GM21423 (cell line): ENCODE measurements at regions not wholly inside any gene's neighbourhood (a gene's known extent, or its start where the extent isn't known, plus 50 kb on each side); places are given as distances from the start of the nearest gene placed in this dataset.
"Not testable (repeated sequence)": the region's sequence is repeated elsewhere in the genome, so short reads cannot be mapped to it uniquely, and the experiment has no call there.

Experiments
- ATAC-seq: cut with Tn5 transposase; IDR thresholded peaks from one replicate; pipeline ENCODE4 v1.9.1; 2021; ENCODE audit warnings: mild to moderate bottlenecking, moderate library complexity; ENCODE audit not compliant: unreplicated experiment

DNA sequence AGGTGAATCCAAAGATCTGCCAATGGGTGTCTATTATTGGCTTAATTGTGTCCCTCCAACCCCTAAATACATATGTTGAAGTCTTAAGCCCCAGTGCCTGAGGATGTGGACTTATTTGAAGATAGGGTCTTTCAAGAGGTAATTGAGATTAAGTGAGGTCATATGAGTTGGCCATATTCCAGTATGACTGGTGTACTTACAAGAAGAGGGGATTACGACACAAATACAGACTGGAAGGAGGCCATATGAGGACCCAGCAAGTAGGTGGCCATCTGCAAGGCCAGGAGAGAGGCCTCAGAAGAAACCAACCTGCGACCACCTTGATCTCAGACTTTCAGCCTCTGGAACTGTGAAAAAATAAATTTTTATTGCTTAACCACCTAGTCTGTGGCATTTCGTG, 121.1 kb upstream of the FN1 start:
- no peak for ATAC-seq

DNA sequence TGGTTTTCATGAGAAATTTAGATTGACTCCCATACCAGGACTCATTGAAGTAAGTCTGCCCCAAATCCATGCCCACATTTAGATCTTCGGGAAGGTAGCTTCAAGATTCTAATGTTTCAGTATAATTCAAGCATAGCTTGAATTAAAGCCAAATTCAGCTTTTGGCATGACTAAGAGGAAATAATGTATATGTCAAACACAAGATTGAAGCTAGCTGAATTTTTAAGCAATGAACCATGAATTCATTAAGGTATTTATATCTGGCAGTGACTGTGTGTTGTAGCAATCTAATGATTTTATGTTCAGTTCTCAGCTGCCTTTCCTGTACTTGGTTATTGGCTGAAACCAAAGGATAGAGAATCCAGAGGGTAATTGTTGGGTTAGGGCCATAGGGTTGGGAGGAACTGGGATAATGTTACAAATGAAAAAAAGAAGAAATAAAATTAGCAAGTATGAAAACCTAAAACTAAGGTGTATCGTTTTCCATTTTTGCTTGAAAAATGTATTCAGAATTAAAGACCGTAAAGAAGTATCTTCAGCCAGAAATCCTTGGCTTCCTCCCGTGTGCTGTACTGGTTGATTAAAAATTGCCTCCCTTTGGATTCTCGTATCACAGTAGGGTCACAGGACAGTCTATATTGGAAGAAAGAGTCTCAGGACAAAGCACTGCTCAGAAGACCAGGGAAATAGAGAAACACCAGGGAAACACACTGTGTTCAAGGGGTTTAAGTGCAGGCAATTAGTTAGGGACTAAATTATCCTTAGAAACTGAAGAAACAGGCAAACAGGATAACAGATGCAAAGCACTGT, 119.0 kb upstream of the FN1 start:
- no peak for ATAC-seq

DNA sequence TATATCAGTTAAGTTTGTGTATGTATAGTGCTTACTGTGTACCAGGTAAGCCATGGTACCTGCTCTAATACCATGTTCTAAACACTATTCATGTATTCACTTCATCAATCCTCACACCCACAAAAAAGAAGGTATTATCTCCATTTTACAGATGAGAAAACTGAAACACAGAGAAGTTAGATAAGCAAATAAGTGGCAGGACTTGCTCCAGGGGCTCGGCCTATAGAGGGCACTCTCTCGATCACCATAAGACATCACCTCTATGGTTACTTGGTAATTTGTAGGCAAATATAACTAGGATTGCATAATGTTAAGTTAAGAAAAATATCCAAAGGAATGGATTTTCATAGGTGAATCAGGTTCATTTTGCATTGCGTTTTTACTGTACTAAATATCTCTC, 118.1 kb upstream of the FN1 start:
- no peak for ATAC-seq

DNA sequence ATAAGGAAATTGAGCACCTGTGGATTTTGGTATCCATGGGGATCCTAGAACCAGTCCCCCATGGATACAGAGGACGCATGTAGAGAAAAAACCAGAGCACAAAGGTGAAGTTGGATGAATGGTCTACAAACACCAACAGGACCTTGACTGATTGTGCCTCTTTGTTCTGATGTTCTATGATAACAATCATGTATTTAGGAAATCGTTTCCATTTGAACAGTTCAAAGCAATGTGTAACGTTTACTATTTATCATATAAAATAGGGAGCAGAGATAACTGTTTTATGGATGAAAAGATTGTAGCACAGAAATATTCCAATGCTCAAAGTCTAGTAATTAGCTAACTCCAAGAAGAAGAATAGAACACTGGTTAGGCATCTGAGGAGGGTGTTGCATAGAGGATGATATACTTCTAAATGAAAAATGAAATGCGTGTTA, 116.3 kb upstream of the FN1 start:
- no peak for ATAC-seq

DNA sequence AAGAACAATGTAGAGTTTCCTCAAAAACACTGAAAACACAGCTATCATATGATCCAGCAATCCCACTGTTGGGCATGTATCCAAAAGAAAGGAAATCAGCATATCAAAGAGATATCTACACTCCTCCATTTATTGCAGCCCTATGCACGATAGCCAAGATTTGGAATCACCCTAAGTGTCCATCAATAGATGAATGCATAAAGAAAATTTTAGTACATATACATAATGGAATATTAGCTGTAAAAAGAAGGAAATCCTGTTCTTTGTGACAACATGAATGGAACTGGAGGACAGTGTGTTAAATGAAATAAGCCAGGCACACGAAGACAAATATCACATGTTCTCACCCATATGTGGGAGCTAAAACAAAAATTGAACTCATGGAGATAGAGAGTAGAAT, 114.5 kb upstream of the FN1 start:
- no peak for ATAC-seq

DNA sequence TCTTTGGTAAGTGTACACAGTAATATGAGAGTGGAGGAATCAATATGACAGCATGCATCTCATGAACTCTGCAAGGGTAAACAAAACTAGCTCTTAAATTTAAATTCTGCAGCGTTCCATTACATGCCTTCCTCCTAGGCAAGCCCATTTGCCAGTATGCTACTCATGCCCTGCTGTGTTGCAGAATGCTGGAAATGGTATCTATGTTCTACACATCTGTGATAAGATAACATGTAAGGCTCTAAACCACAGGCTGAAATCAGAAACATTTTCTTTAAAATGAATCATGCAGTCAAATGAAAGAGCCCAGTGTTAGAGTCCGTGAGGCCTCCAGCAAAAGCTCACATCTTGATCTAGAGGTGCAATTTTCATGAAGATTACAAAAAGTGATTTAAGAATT, 112.8 kb upstream of the FN1 start:
- ATAC-seq: no peak

DNA sequence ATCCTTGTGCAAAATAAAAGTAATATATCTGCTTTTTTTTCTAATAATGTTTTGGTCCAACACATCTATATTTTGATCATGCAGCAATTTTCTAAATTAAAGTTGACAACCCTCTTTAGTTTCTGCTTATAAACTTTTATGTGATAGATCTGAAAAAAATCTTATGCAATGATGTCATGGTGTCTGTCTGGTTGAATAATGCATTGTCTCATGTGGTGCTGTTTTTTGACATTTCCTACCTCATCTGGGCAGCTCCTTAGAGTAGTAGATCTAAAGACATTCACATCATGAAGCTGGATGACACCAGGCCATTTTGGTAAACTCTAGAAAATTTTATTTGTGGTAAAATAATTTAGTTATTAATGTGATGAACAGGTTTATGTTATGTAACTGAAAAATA, 106.8 kb upstream of the FN1 start:
- no peak for ATAC-seq

DNA sequence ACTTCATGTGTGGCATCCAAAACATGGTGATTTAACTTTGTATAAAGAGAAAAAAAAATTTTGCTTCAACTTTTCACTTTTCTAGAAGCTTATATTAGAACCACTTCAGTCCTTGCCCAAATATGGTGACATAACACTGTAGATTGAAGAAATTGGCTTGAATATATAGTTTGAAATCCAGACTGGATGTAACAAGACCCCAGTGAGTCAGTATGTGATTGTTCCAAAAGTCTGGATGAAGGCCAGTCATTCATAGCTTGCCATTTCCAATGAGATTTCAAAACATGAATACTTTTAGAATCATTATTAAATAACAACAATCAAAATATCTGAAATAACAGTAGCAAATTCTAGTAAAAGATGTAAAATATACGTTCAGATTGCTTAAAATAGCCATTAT, 104.8 kb upstream of the FN1 start:
- ATAC-seq: no peak

DNA sequence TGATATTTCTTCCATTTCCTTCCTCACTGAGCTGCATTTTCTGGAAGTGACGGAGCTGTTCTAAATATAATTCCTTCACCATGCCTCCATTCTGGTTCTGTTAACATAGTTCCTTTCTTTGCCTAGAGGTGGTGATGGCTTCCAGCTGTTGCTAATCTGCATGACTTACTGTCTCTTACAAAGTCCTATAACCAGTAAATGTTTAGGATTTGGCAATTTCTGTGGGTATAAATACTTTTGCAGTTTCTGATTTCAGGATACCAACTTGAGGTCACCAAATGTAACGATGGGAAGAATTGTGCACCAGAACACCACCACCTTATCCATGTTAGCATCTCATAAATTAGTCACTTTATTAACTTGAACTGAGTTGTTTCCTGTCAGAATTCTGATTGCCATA, 101.7 kb upstream of the FN1 start:
- ATAC-seq: no peak

DNA sequence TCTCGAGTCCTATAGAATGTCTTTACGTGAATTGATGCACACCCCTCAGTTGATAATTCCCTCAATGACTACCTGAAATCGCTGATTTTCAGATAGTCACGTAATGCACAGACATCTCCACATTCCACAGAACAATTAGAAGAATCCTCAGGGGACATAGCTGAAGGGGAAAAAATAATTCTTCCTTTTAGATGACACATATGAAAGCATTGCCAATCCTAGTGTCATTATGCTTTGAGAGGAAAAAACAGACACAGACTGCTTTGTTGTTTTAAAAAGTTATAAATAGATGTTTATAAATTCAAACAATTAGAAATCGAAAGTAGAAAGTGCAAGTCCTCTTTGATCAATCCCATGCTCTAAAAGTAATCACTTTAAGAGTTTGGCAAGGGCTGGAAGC, 100.6 kb upstream of the FN1 start:
- ATAC-seq: no peak

DNA sequence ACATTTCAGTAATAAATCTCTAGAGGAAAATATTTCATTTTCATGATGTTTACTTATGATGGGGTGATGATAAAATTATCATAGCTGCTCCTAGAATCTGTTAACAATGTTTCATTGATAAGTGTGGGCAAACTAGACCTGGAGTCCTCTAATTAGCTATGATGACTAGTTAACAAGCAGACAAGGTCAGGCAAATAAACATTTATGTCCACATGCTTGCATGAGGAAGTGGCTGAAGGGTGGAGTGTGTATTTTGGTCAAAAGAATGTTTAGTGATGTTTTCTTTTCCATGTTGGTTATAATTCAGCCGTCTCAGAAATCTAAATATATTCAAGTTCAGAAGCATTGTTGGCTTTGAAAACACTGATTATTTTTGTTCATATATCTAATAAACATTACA, 99.9 kb upstream of the FN1 start:
- ATAC-seq: no peak

DNA sequence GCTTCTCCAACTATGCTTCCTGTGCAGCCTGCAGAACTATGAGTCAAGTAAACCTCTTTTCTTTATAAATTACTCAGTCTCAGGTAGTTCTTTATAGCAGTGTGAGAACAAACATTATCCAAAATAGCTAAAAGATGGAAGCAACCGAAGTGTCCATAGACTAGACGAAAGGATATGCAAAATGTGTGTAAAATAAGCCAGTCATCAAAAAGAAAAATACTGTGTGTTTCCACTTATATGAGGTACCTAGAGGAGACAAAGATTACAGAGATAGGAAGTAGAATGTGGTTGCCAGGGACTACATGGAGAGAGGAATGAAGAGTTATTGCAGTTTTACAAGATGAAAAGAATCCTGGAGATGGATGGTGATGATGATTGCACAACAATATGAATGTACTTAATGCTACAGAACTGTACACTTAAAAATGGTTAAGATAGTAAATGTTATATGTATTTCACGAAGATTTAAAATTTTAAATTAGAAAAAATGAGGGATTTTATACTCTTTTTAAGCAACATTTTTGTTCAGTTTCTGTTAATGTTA, 99.3 kb upstream of the FN1 start:
- no peak for ATAC-seq

DNA sequence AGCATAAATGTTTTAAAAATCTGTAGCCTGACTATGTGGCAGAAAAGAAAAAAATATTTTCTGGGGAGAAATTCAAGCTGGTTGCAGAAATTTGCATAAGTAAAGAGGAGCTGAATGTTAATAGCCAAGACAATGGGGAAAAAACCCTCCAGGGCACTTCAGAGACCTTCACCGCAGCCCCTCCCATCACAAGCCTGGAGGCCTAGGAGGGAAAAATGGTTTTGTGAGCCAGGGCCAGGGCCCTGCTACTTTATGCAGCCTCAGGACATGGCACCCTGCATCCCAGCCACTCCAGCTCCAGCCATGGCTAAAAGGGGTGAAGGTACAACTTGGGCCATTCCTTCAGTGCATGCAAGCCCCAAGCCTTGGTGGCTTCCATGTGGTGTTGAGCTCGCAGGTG, 97.8 kb upstream of the FN1 start:
- ATAC-seq: not testable (repeated sequence)

DNA sequence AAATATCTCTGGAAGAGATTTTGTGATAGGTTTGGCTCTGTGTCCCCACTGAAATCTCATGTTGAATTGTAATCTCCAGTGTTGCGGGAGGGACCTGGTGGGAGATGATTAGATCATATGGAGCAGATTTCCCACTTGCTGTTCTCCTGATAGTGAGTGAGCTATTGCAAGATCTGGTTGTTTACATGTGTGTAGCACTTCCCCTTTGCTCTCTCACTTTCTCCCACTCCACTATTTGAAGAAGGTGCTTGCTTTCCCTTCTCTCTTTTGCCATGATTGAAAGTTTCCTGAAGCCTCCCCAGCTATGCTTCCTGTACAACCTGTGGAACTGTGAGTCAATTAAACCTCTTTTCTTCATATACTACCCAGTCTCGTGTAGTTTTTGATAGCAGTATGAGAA, 97.0 kb upstream of the FN1 start:
- no peak for ATAC-seq

DNA sequence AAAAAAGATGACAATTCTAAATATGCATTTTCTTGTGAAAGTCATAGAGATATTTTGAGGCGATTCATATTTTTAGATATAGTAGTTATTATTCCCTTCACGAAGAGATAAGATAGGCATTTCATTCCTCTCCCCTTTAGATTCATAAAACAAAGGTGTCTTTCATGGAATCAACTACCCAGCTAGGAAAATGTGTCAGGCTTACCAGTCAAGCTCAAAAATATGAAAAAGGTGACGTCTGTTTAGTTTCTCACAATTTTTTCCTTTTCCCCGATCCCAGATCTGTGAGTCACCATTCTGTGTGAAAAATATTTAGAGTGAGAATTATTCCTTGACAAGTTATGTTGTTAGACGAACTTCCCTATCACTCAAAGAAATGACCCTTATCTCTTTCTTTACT, 95.4 kb upstream of the FN1 start:
- ATAC-seq: no peak

DNA sequence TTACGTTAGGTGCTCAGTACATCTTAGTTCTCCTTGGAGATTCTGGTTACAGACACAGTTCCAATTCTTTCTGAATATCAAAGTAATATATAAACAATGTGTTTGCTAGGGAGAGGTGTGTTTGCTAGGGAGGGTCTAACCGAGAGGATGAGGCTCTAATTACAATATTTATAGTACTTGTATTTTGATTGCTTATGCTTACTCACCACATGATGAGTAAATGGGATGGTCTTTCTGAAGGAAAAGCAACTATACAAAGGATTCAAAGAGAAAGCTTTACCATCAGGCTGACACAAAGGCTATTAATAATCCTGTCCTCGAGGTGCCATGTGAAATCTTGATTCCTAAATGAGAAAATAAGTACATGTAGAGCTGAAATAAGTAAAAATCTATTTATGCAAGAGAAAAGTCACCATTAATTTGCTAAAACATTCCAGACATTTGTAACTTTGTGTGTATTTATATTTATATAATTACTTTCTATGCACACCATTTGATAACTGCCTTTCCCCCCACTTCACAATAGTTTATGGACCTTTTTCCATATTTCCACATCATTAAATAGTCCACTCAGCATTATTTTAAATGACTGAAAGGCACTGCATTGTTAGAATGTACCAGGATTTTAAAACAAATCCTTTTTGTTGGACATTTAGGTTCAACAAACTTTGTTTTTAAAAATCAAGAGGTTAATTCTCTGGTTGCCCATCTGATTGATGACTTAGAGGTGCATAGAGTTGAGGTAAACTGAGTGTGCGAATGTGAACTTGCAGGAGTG, 94.5 kb upstream of the FN1 start:
- ATAC-seq: no peak

DNA sequence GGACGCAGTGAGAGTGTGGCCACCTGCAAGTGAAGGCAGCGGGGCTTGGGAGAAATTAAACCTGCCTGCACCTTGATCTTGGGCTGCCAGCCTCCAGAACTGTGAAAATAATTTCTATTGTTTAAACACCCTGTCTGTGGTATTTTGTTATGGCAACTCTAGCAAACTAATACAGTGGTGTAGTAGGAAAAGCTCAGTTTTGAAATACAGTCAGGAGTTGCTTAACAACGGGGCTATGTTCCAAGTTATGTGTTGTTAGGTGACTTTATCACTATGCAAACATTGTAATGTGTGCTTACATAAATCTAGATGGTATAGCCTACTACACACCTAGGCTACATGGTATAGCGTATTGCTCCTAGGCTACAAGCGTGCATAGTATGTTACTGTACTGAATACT, 93.4 kb upstream of the FN1 start:
- ATAC-seq: no peak

DNA sequence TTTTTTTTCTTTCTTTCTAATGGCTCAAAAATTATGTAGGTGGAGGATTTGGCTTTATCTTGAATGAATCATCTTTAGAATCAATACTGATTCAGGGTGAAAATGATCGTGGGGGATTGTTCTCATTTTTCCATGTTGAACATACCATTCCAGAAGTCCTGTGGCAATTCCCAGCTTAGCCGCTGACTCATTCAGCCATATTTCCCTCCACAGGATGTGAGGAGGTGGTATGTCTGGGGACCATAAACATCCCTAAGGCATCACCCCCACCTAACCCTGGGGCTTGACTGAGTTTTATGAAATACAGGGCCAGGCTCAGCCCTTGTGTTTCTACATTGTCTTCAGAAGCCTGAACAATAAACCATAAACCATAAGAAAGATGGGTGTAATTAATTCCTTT, 92.7 kb upstream of the FN1 start:
- ATAC-seq: no peak

DNA sequence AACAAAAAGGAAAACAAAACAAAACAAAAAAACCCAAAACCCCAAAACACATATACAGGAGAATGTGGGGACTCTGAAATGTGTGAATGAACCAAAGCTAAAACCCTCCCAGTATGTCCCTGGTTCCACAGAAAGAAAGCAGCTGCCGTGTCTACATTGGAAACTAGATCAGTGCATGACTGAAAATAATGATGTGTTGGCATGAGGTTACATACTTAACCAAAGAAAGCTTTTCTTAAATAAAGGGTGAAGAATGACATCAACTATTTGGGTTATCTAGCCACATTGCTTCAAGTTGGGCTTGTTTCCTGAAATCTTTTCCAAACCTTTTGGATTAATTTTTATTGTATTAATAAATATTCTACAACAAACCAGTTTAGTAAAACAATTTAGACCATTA, 91.9 kb upstream of the FN1 start:
- no peak for ATAC-seq

DNA sequence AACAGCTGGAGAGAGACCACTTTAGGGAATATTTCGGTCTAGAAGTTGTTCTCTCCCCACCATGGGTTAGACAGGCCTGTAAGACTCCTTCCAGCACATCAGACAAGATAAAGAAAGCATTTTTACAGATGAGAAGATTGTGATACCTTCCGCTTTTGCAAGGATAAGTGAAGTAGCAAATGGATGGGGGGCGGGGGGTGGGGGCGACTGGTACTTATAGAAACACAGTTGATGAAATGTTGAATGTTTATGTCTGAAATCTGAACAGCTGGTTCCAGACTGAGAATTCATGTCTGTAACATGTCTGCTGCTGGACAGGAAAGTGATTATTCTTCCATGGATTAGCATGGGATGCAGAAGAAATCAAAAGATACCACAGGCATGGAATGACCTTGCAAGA, 90.5 kb upstream of the FN1 start:
- no peak for ATAC-seq

DNA sequence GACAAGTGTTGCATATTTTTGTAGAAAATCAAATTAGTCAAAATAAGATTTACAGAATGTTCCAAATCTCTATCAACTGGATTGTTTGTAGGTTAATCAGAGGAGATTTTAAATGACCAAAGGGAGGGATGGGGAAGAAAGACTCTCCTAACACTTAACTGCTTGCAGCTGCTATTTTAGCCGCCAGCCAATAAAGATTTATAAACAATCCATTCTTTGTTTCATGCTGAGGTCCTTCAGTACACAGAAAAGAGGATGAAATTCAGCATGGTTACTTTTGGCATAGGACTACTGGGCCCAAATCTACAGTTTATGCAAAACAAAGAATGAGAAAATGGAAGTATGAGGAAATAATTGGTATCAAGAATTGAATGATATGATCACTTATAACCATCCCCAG, 86.4 kb upstream of the FN1 start:
- no peak for ATAC-seq

DNA sequence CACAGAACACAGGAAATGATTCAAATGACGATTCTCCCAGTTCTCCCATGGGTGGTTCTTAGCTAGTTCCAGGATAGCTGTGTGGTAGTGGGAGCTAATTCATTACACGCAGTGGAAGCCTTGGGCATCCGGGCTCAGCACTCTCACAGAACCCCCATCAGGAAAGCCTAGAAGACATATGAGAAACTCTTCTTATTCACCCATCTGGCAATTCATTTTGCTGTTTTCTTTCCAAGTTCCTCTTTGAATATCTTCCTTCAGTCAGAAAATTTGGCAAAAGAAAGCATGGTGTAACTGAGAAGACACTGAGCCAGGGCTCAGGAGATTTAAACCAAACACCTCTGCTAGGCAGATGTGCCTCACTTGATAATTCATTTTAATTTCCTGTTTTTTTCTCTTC, 85.2 kb upstream of the FN1 start:
- ATAC-seq: no peak
